ENCODE measurements at regions not wholly inside any gene's neighbourhood (a gene's known extent, or its start where the extent isn't known, plus 50 kb on each side); places are given as distances from the start of the nearest gene placed in this dataset.
"Not testable (repeated sequence)": the region's sequence is repeated elsewhere in the genome, so short reads cannot be mapped to it uniquely, and the experiment has no call there.

- Mint-ChIP-seq H3K9me3 (ENCODE audit: unreplicated experiment) (no peaks in the 10 kb centered on the region), H3K4me1 (ENCODE audit: unreplicated experiment) (no peaks in the 10 kb centered on the region), H3K27ac (ENCODE audit: unreplicated experiment) (no peak overlapping the region), H3K4me3 (ENCODE audit: unreplicated experiment) (no peak overlapping the region), H3K27me3 (ENCODE audit: unreplicated experiment) (peaks cover 8% of the 10 kb centered on the region), H3K36me3 (ENCODE audit: unreplicated experiment) (no peaks in the 10 kb centered on the region)
- no peak for TF ChIP-seq CTCF (IDR thresholded peaks at IDR 0.05)
- no peak for DNase-seq (ENCODE audit: extremely low spot score, unreplicated experiment)
Observed at GRCh38 chr13:76822698-76823267, 63.4 kb downstream of the KCTD12 start.

GRCh38 chr13:76821222-76821621 lies 65.0 kb downstream of the KCTD12 start:
- not testable (repeated sequence) for DNase-seq (ENCODE audit: extremely low spot score, unreplicated experiment); H3K27ac Mint-ChIP-seq (ENCODE audit: unreplicated experiment); H3K9me3 Mint-ChIP-seq (ENCODE audit: unreplicated experiment); H3K4me1 Mint-ChIP-seq (ENCODE audit: unreplicated experiment); H3K4me3 Mint-ChIP-seq (ENCODE audit: unreplicated experiment); H3K36me3 Mint-ChIP-seq (ENCODE audit: unreplicated experiment)
- H3K27me3 Mint-ChIP-seq (ENCODE audit: unreplicated experiment): peaks cover 20% of the 10 kb centered on the region

- H3K4me1 Mint-ChIP-seq (ENCODE audit: unreplicated experiment): no peaks in the 10 kb centered on the region
- no peak for TF ChIP-seq CTCF (IDR thresholded peaks at IDR 0.05)
- H3K27me3 Mint-ChIP-seq (ENCODE audit: unreplicated experiment): peaks cover 24% of the 10 kb centered on the region
- no peaks in the 10 kb centered on the region for H3K9me3 Mint-ChIP-seq (ENCODE audit: unreplicated experiment)
- H3K4me3 Mint-ChIP-seq (ENCODE audit: unreplicated experiment): no peak overlapping the region
- no peaks in the 10 kb centered on the region for H3K36me3 Mint-ChIP-seq (ENCODE audit: unreplicated experiment)
- DNase-seq (ENCODE audit: extremely low spot score, unreplicated experiment): no peak
- H3K27ac Mint-ChIP-seq (ENCODE audit: unreplicated experiment): no peak overlapping the region
Observed at GRCh38 chr13:76820759-76821158, 65.4 kb downstream of the KCTD12 start.

- DNase-seq (ENCODE audit: extremely low spot score, unreplicated experiment): no peak
- H3K9me3 Mint-ChIP-seq (ENCODE audit: unreplicated experiment): no peaks in the 10 kb centered on the region
- no peaks in the 10 kb centered on the region for H3K36me3 Mint-ChIP-seq (ENCODE audit: unreplicated experiment)
- TF ChIP-seq CTCF (IDR thresholded peaks at IDR 0.05): no peak
- peaks cover 32% of the 10 kb centered on the region for H3K27me3 Mint-ChIP-seq (ENCODE audit: unreplicated experiment)
- H3K27ac Mint-ChIP-seq (ENCODE audit: unreplicated experiment): no peak overlapping the region
- no peak overlapping the region for H3K4me3 Mint-ChIP-seq (ENCODE audit: unreplicated experiment)
- no peaks in the 10 kb centered on the region for H3K4me1 Mint-ChIP-seq (ENCODE audit: unreplicated experiment)
Observed at GRCh38 chr13:76816394-76816793, 69.8 kb downstream of the KCTD12 start.

GRCh38 chr13:76815344-76815743 lies 70.9 kb downstream of the KCTD12 start:
- no peak overlapping the region for H3K27ac Mint-ChIP-seq (ENCODE audit: unreplicated experiment)
- no peaks in the 10 kb centered on the region for H3K9me3 Mint-ChIP-seq (ENCODE audit: unreplicated experiment)
- peaks cover 34% of the 10 kb centered on the region for H3K27me3 Mint-ChIP-seq (ENCODE audit: unreplicated experiment)

More at GRCh38 chr13:76815344-76815743, 70.9 kb downstream of the KCTD12 start:
- no peak for DNase-seq (ENCODE audit: extremely low spot score, unreplicated experiment)
- Mint-ChIP-seq H3K4me3 (ENCODE audit: unreplicated experiment) (no peak overlapping the region), H3K4me1 (ENCODE audit: unreplicated experiment) (no peaks in the 10 kb centered on the region), H3K36me3 (ENCODE audit: unreplicated experiment) (no peaks in the 10 kb centered on the region)
- TF ChIP-seq CTCF (IDR thresholded peaks at IDR 0.05): no peak
